Caco-2 (cell line): ENCODE measurements at regions not wholly inside any gene's neighbourhood (a gene's known extent, or its start where the extent isn't known, plus 50 kb on each side); places are given as distances from the start of the nearest gene placed in this dataset.
"Not testable (repeated sequence)": the region's sequence is repeated elsewhere in the genome, so short reads cannot be mapped to it uniquely, and the experiment has no call there.

Experiments used
- BruUV-seq: library from RNA; stranded (reverse); fragments of 400-500 nt; replicated peaks from 2 replicates; lab custom pipeline; 2021; lab: Mats Ljungman, UMichigan
- CTCF ChIA-PET: fragments of 300-600 bp; sonication (Branson Sonifier 250); formaldehyde crosslinking; loops from one replicate; lab custom pipeline; 2022; ENCODE audit warnings: antibody characterized with exemption; lab: Charles Lee
- POLR2A ChIA-PET: fragments of 300-600 bp; sonication (Branson Sonifier 250); formaldehyde crosslinking; loops from one replicate; lab custom pipeline; 2022; ENCODE audit warnings: antibody characterized with exemption; lab: Charles Lee
- DNase-seq, 2 experiments: peaks; one replicate each; pipeline versions ENCODE4 v3.0.0 to v3.0.0-alpha.2; 2020 to 2022
- H3K27me3 ChIP-seq: replicated peaks from 2 replicates; pipeline ENCODE4 v1.6.0; 2011; ENCODE audit warnings: low read length; ENCODE audit not compliant: control insufficient read depth, insufficient read depth
- H3K36me3 ChIP-seq: 2 replicates; pipeline ENCODE4 v1.5.1; 2011; ENCODE audit warnings: low read length; ENCODE audit not compliant: control insufficient read depth, insufficient read depth
- H3K4me1 ChIP-seq: fragments of 250-450 bp; sonication (Bioruptor Pico); 2 replicates; pipeline ENCODE4 v1.5.1; 2020; ENCODE audit warnings: mild to moderate bottlenecking
- H3K4me3 ChIP-seq: 2 replicates; pipeline ENCODE4 v1.5.1; 2011; ENCODE audit warnings: low read depth, mild to moderate bottlenecking, control low read depth, low read length
- H3K9me3 ChIP-seq: fragments of 250-450 bp; sonication (Bioruptor Pico); 2 replicates; pipeline ENCODE4 v1.5.1; 2020; ENCODE audit warnings: mild to moderate bottlenecking, moderate library complexity
- H3K27ac Mint-ChIP-seq: one replicate; pipeline ENCODE4 v1.8.0; 2022; ENCODE audit warnings: mixed read lengths; ENCODE audit not compliant: unreplicated experiment
- H3K27me3 Mint-ChIP-seq: one replicate; pipeline ENCODE4 v1.8.0; 2022; ENCODE audit warnings: mixed read lengths; ENCODE audit not compliant: insufficient read depth, unreplicated experiment
- H3K36me3 Mint-ChIP-seq: one replicate; pipeline ENCODE4 v1.8.0; 2022; ENCODE audit warnings: mild to moderate bottlenecking, mixed read lengths; ENCODE audit not compliant: insufficient read depth, unreplicated experiment
- H3K4me1 Mint-ChIP-seq: one replicate; pipeline ENCODE4 v1.8.0; 2022; ENCODE audit warnings: low read depth, mixed read lengths; ENCODE audit not compliant: unreplicated experiment
- H3K4me3 Mint-ChIP-seq: one replicate; pipeline ENCODE4 v1.8.0; 2022; ENCODE audit warnings: mild to moderate bottlenecking, moderate library complexity, mixed read lengths; ENCODE audit not compliant: unreplicated experiment
- H3K9me3 Mint-ChIP-seq: one replicate; pipeline ENCODE4 v1.8.0; 2022; ENCODE audit warnings: mixed read lengths; ENCODE audit not compliant: unreplicated experiment
- intact Hi-C: fragments of 100-400 bp; cut with micrococcal nuclease; formaldehyde crosslinking; loops from one replicate; pipeline ENCODE4 v1.10.0; 2022; ENCODE audit not compliant: unreplicated experiment
- TF ChIP-seq, protein P1 (sequence below), 2 experiments: fragments of 200-600 bp in 1 of 2; IDR thresholded peaks; 1 replicate in 1 of 2; 2 replicates in 1 of 2; pipeline versions ENCODE4 v1.5.1 to v1.8.0; 2011 to 2022; ENCODE audit warnings: antibody characterized with exemption in 1 of 2, control low read depth in 1 of 2, inconsistent platforms in 1 of 2, low read depth in 1 of 2, low read length in 1 of 2, mild to moderate bottlenecking in 1 of 2, moderate library complexity in 1 of 2; ENCODE audit not compliant: insufficient read depth in 1 of 2, severe bottlenecking in 1 of 2, unreplicated experiment in 1 of 2

GRCh38 chr14:88098163-88098562 is 93.2 kb downstream of the GPR65 start:
- intact Hi-C loops = no loop called here
- Histone ChIP-seq H3K36me3 (no peaks in the 10 kb centered on the region), H3K4me3 (no peak overlapping the region), H3K4me1 (no peaks in the 10 kb centered on the region), H3K9me3 (no peaks in the 10 kb centered on the region), H3K27me3 (no peaks in the 10 kb centered on the region)
- H3K4me3 Mint-ChIP-seq = no peak overlapping the region
- POLR2A ChIA-PET = no interaction called here
- CTCF ChIA-PET = no interaction called here
- no peak for DNase-seq
- peaks cover 11% of the 10 kb centered on the region for H3K9me3 Mint-ChIP-seq
- peaks cover 7% of the 10 kb centered on the region for H3K27me3 Mint-ChIP-seq
- H3K27ac Mint-ChIP-seq = no peak overlapping the region
- H3K4me1 Mint-ChIP-seq = no peaks in the 10 kb centered on the region
- no peaks in the 10 kb centered on the region for H3K36me3 Mint-ChIP-seq
- TF ChIP-seq, protein P1, sequence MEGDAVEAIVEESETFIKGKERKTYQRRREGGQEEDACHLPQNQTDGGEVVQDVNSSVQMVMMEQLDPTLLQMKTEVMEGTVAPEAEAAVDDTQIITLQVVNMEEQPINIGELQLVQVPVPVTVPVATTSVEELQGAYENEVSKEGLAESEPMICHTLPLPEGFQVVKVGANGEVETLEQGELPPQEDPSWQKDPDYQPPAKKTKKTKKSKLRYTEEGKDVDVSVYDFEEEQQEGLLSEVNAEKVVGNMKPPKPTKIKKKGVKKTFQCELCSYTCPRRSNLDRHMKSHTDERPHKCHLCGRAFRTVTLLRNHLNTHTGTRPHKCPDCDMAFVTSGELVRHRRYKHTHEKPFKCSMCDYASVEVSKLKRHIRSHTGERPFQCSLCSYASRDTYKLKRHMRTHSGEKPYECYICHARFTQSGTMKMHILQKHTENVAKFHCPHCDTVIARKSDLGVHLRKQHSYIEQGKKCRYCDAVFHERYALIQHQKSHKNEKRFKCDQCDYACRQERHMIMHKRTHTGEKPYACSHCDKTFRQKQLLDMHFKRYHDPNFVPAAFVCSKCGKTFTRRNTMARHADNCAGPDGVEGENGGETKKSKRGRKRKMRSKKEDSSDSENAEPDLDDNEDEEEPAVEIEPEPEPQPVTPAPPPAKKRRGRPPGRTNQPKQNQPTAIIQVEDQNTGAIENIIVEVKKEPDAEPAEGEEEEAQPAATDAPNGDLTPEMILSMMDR (IDR thresholded peaks at IDR 0.05; ENCODE audit: insufficient read depth in 1 of 2, low read depth in 1 of 2, low read length in 1 of 2, severe bottlenecking in 1 of 2, unreplicated experiment in 1 of 2) = no peak
- no TSS peak for BruUV-seq

DNA sequence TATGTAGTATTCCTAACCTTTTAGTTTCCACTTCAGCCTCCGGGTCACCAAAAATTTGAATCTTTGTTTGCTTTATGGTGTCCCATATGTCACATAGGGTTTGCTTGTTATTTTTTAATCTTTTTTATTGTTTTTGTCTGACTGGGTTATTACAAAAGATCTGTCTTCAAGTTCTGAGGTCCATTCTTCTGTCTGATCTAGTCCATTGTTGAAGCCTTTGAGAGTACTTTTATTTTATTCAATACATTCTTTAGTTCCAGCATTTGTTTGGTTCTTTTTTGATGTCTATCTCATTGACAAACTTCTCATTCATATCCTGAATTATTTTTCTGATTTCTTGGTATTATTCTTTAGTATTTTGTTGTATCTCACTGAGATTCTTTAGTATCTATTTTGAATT is 99.8 kb downstream of the GPR65 start:
- H3K27ac Mint-ChIP-seq = no peak overlapping the region
- H3K4me1 Mint-ChIP-seq = no peaks in the 10 kb centered on the region
- no peak for DNase-seq
- Histone ChIP-seq H3K36me3 (no peaks in the 10 kb centered on the region), H3K4me1 (no peaks in the 10 kb centered on the region), H3K27me3 (no peaks in the 10 kb centered on the region; the same call in 1 of the 2 replicates), H3K4me3 (no peak overlapping the region), H3K9me3 (no peaks in the 10 kb centered on the region)
- TF ChIP-seq, protein P1 (IDR thresholded peaks at IDR 0.05; ENCODE audit: insufficient read depth in 1 of 2, low read depth in 1 of 2, low read length in 1 of 2, severe bottlenecking in 1 of 2, unreplicated experiment in 1 of 2) = no peak
- intact Hi-C loops = no loop called here
- H3K4me3 Mint-ChIP-seq = no peak overlapping the region
- peaks cover 11% of the 10 kb centered on the region for H3K9me3 Mint-ChIP-seq
- H3K27me3 Mint-ChIP-seq = no peaks in the 10 kb centered on the region
- H3K36me3 Mint-ChIP-seq = no peaks in the 10 kb centered on the region
- BruUV-seq = no TSS peak
- ChIA-PET POLR2A (no interaction called here), CTCF (no interaction called here)

DNA sequence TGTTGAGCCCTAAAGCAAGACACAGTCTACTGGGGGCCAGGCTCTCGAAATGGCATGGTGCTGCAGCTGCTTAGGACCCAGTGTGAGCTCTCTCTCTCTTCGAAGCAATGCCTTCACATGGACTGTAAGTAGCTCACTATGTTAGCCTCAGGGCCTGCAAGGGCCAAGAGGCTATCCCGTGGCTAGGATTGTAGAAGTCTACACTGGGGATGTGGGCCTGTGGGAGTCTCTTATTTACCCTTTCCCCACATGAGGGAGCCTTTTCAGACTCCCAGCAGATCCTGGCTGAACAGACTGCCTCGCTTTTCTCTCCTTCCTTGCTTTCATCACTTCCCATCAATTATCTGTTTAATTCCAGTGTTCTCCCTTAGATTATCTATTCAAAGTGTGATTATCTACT is 101.4 kb downstream of the GPR65 start:
- Histone ChIP-seq H3K36me3 (no peaks in the 10 kb centered on the region), H3K9me3 (no peaks in the 10 kb centered on the region), H3K4me1 (no peaks in the 10 kb centered on the region), H3K27me3 (no peaks in the 10 kb centered on the region; the same call in 1 of the 2 replicates), H3K4me3 (no peak overlapping the region)
- TF ChIP-seq, protein P1 (IDR thresholded peaks at IDR 0.05; ENCODE audit: insufficient read depth in 1 of 2, low read depth in 1 of 2, low read length in 1 of 2, severe bottlenecking in 1 of 2, unreplicated experiment in 1 of 2) = no peak
- Mint-ChIP-seq H3K27ac (no peak overlapping the region), H3K36me3 (no peaks in the 10 kb centered on the region), H3K4me3 (no peak overlapping the region), H3K4me1 (no peaks in the 10 kb centered on the region), H3K27me3 (no peaks in the 10 kb centered on the region), H3K9me3 (peaks cover 7% of the 10 kb centered on the region)
- intact Hi-C loops = no loop called here
- no TSS peak for BruUV-seq
- no peak for DNase-seq
- ChIA-PET POLR2A (no interaction called here), CTCF (no interaction called here)

GRCh38 chr14:88127669-88128068 is 122.7 kb downstream of the GPR65 start:
- DNase-seq, H3K4me3 Mint-ChIP-seq, H3K4me3 ChIP-seq, intact Hi-C loops, CTCF ChIA-PET, H3K36me3 Mint-ChIP-seq, H3K36me3 ChIP-seq, H3K4me1 ChIP-seq, H3K27ac Mint-ChIP-seq, BruUV-seq, H3K9me3 ChIP-seq, POLR2A ChIA-PET, H3K4me1 Mint-ChIP-seq, H3K9me3 Mint-ChIP-seq, H3K27me3 ChIP-seq, H3K27me3 Mint-ChIP-seq: not testable (repeated sequence)
